ENCODE measurements at regions not wholly inside any gene's neighbourhood (a gene's known extent, or its start where the extent isn't known, plus 50 kb on each side); places are given as distances from the start of the nearest gene placed in this dataset.

GRCh38 chr6:91634791-91635190, 1047.9 kb upstream of the MAP3K7 start:
- Mint-ChIP-seq H3K4me1 (no peaks in the 10 kb centered on the region), H3K27me3 (ENCODE audit: low read depth in 3 of 3) (no peaks in the 10 kb centered on the region), H3K36me3 (no peaks in the 10 kb centered on the region), H3K4me3 (no peak overlapping the region), H3K27ac (no peak overlapping the region), H3K9me3 (peaks cover 2 to 15% (median 5%) of the 10 kb centered on the region in 7 donors)
- H3K36me3 ChIP-seq (replicated peaks in 1 of 2; ENCODE audit: control insufficient read depth in 1 of 2, insufficient read depth in 2 of 2, low read length in 2 of 2), result no peaks in the 10 kb centered on the region
- peaks cover 0 to 3% of the 10 kb centered on the region in 2 donors for H3K9me3 ChIP-seq (replicated peaks in 1 of 2; ENCODE audit: control insufficient read depth in 1 of 2, insufficient read depth in 1 of 2, low read length in 2 of 2)
- no peaks in the 10 kb centered on the region for H4K20me1 ChIP-seq (ENCODE audit: insufficient read depth, low read length)
- H2AFZ ChIP-seq (ENCODE audit: insufficient read depth, low read depth, low read length, poor library complexity, severe bottlenecking), result no peak overlapping the region
- no peaks in the 10 kb centered on the region for H3K4me1 ChIP-seq (ENCODE audit: control insufficient read depth in 1 of 2, insufficient read depth in 2 of 2, low read length in 2 of 2)
- intact Hi-C loops (cut with micrococcal nuclease), result no loop called here
- no peak overlapping the region for H3K9ac ChIP-seq (ENCODE audit: insufficient read depth, low read length, poor library complexity, severe bottlenecking)
- no peak overlapping the region for H3K4me2 ChIP-seq (replicated peaks; ENCODE audit: extremely low read depth, low read length, poor library complexity, severe bottlenecking)
- DNase-seq, result no peak
- no peaks in the 10 kb centered on the region for H3K27me3 ChIP-seq (ENCODE audit: control insufficient read depth in 2 of 2, insufficient read depth in 2 of 2, low read length in 2 of 2)
- H3K27ac ChIP-seq (ENCODE audit: low read depth in 1 of 2, low read length in 2 of 2), result no peak overlapping the region
- H3K4me3 ChIP-seq (replicated peaks in 1 of 3; ENCODE audit: low read depth in 2 of 3, low read length in 3 of 3), result no peak overlapping the region
- no peak for TF ChIP-seq CTCF (IDR thresholded peaks at IDR 0.05)
- 44% methylated on average over 1 of the region's 1 CpG for WGBS (ENCODE audit: insufficient coverage)
- H3K79me2 ChIP-seq (ENCODE audit: insufficient read depth, low read length), result no peaks in the 10 kb centered on the region

GRCh38 chr6:91633374-91634111, 1046.7 kb upstream of the MAP3K7 start:
- TF ChIP-seq CTCF (IDR thresholded peaks at IDR 0.05), result no peak
- no peaks in the 10 kb centered on the region for H3K36me3 Mint-ChIP-seq
- Histone ChIP-seq H3K9ac (ENCODE audit: insufficient read depth, low read length, poor library complexity, severe bottlenecking) (no peak overlapping the region), H3K27me3 (ENCODE audit: control insufficient read depth in 2 of 2, insufficient read depth in 2 of 2, low read length in 2 of 2) (no peaks in the 10 kb centered on the region), H2AFZ (ENCODE audit: insufficient read depth, low read depth, low read length, poor library complexity, severe bottlenecking) (no peak overlapping the region), H3K9me3 (replicated peaks in 1 of 2; ENCODE audit: control insufficient read depth in 1 of 2, insufficient read depth in 1 of 2, low read length in 2 of 2) (no peaks in the 10 kb centered on the region), H4K20me1 (ENCODE audit: insufficient read depth, low read length) (no peaks in the 10 kb centered on the region), H3K4me2 (replicated peaks; ENCODE audit: extremely low read depth, low read length, poor library complexity, severe bottlenecking) (no peak overlapping the region), H3K79me2 (ENCODE audit: insufficient read depth, low read length) (no peaks in the 10 kb centered on the region), H3K4me3 (replicated peaks in 1 of 3; ENCODE audit: low read depth in 2 of 3, low read length in 3 of 3) (no peak overlapping the region), H3K27ac (ENCODE audit: low read depth in 1 of 2, low read length in 2 of 2) (no peak overlapping the region), H3K36me3 (replicated peaks in 1 of 2; ENCODE audit: control insufficient read depth in 1 of 2, insufficient read depth in 2 of 2, low read length in 2 of 2) (no peaks in the 10 kb centered on the region), H3K4me1 (ENCODE audit: control insufficient read depth in 1 of 2, insufficient read depth in 2 of 2, low read length in 2 of 2) (no peaks in the 10 kb centered on the region)
- intact Hi-C loops (cut with micrococcal nuclease), result no loop called here
- no peak overlapping the region for H3K4me3 Mint-ChIP-seq
- H3K27ac Mint-ChIP-seq, result peak overlapping the region in 1 of 7 donors; percentile 17
- DNase-seq, result no peak
- no peaks in the 10 kb centered on the region for H3K27me3 Mint-ChIP-seq (ENCODE audit: low read depth in 3 of 3)
- WGBS (ENCODE audit: insufficient coverage), result 90% methylated on average over 6 of the region's 8 CpGs
- H3K9me3 Mint-ChIP-seq, result peaks cover 0 to 10% (median 4%) of the 10 kb centered on the region in 7 donors
- H3K4me1 Mint-ChIP-seq, result no peaks in the 10 kb centered on the region
